Tibial artery (tissue), 4 donors: ENCODE measurements at regions not wholly inside any gene's neighbourhood (a gene's known extent, or its start where the extent isn't known, plus 50 kb on each side); places are given as distances from the start of the nearest gene placed in this dataset.

ENCODE experiments used
- DNase-seq, 2 donors: peaks; one replicate each; pipeline ENCODE4 v3.0.0-alpha.2; 2019
- H3K27ac ChIP-seq, 2 donors: fragments of 200-600 bp; sonication (generic) in 1 of 2; 1 replicate in 1 of 2; 2 replicates in 1 of 2; pipeline ENCODE4 v1.5.1; 2018 to 2019; ENCODE audit warnings: mild to moderate bottlenecking in 1 of 2
- H3K27me3 ChIP-seq, 2 donors: fragments of 200-600 bp; sonication (generic) in 1 of 2; one replicate each; pipeline versions ENCODE4 v1.5.1 to v1.6.0; 2016 to 2019
- H3K36me3 ChIP-seq, 3 donors: fragments of 200-600 bp; sonication (generic) in 2 of 3; one replicate each; pipeline ENCODE4 v1.5.1; 2016 to 2019; ENCODE audit warnings: mild to moderate bottlenecking in 2 of 3
- H3K4me1 ChIP-seq, 4 donors: fragments of 200-600 bp; sonication (generic) in 2 of 4; 1 replicate in 3 of 4; 2 replicates in 1 of 4; pipeline ENCODE4 v1.5.1; 2016 to 2019
- H3K4me3 ChIP-seq, 2 donors: fragments of 200-600 bp; sonication (generic) in 1 of 2; 1 replicate in 1 of 2; 2 replicates in 1 of 2; pipeline ENCODE4 v1.5.1; 2018 to 2019; ENCODE audit warnings: mild to moderate bottlenecking in 2 of 2
- H3K9me3 ChIP-seq, 3 donors: fragments of 200-600 bp; sonication (generic) in 1 of 3; one replicate each; pipeline ENCODE4 v1.5.1; 2016 to 2019
- intact Hi-C: fragments of 100-400 bp; cut with DNase I; formaldehyde crosslinking; loops from one replicate; pipeline ENCODE4 v1.15.0; 2023; ENCODE audit warnings: low total_unique reads
- TF ChIP-seq, protein P1 (sequence below), 2 experiments: fragments of 200-600 bp in 1 of 2; fragments of 450-650 bp in 1 of 2; IDR thresholded peaks; one replicate each; pipeline ENCODE4 v1.5.1; 2017 to 2019; ENCODE audit warnings: antibody characterized with exemption in 2 of 2, mild to moderate bottlenecking in 1 of 2, moderate library complexity in 1 of 2

DNA sequence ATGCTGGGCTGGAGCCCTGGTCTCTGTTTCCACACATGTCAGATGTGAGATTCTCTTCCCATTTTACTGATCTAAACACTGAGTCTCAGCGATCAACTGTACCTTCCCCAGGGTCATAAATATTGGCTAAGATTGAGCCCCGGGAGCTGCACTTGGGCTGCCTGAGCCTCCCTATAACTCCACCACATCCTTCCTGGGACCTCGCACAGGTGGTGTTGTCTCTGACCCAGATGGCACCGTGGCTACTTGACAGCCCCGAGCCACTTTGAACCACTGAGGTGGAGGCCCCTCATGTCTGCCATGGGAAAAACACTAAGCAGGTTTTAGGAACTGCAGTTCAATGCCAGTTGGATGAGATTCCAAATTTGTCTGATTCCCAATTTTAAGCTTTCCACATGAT, 586.5 kb downstream of the IRX1 start:
- no peaks in the 10 kb centered on the region for H3K36me3 ChIP-seq
- H3K4me1 ChIP-seq: no peaks in the 10 kb centered on the region
- no peak overlapping the region for H3K4me3 ChIP-seq
- intact Hi-C loops: no loop called here
- TF ChIP-seq, protein P1, sequence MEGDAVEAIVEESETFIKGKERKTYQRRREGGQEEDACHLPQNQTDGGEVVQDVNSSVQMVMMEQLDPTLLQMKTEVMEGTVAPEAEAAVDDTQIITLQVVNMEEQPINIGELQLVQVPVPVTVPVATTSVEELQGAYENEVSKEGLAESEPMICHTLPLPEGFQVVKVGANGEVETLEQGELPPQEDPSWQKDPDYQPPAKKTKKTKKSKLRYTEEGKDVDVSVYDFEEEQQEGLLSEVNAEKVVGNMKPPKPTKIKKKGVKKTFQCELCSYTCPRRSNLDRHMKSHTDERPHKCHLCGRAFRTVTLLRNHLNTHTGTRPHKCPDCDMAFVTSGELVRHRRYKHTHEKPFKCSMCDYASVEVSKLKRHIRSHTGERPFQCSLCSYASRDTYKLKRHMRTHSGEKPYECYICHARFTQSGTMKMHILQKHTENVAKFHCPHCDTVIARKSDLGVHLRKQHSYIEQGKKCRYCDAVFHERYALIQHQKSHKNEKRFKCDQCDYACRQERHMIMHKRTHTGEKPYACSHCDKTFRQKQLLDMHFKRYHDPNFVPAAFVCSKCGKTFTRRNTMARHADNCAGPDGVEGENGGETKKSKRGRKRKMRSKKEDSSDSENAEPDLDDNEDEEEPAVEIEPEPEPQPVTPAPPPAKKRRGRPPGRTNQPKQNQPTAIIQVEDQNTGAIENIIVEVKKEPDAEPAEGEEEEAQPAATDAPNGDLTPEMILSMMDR (IDR thresholded peaks at IDR 0.05): no peak
- no peaks in the 10 kb centered on the region for H3K27me3 ChIP-seq
- H3K27ac ChIP-seq: no peak overlapping the region
- no peak for DNase-seq
- H3K9me3 ChIP-seq: no peaks in the 10 kb centered on the region

DNA sequence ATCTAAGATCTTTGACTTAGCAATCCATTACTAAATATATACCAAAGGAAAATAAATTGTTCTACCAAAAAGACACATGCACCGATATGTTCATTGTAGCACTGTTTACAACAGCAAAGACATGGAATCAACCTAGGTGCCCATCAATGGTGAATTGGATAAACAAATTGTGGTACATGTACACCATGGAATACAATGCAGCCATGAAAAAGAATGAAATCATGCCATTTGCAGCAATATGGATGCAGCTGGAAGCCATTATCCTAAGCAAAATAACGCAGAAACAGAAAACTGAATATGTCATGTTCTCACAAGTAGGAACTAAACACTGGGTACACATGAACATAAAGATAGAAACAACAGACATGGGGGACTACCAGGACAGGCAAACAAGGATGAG, 589.5 kb downstream of the IRX1 start:
- Histone ChIP-seq H3K27ac (no peak overlapping the region), H3K27me3 (no peaks in the 10 kb centered on the region), H3K9me3 (no peaks in the 10 kb centered on the region), H3K4me1 (no peaks in the 10 kb centered on the region), H3K4me3 (no peak overlapping the region), H3K36me3 (no peaks in the 10 kb centered on the region)
- DNase-seq: no peak
- TF ChIP-seq, protein P1 (IDR thresholded peaks at IDR 0.05): no peak
- intact Hi-C loops: no loop called here

DNA sequence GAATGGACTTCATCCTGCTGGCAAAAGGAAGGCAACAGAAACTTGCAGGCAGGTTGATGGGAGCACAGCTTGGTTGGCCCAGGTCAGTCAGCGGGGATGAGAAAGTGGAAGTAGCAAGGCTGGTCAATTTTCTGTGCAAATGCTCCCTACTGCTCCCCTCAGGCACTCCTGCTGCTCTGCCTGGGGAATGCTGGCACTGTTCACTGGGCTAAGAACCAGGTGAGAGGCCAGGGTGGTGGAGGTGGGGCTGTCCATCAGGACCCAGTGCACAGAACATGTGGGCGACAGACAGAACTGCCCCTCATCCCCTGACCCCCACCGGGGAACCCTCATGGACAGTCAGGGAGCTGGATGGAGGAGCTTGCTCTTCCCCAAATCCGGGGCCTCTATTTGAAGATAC, 593.1 kb downstream of the IRX1 start:
- Histone ChIP-seq H3K4me1 (no peaks in the 10 kb centered on the region), H3K36me3 (no peaks in the 10 kb centered on the region), H3K4me3 (no peak overlapping the region), H3K27me3 (no peaks in the 10 kb centered on the region), H3K27ac (no peak overlapping the region), H3K9me3 (no peaks in the 10 kb centered on the region)
- no peak for DNase-seq
- intact Hi-C loops: no loop called here
- TF ChIP-seq, protein P1 (IDR thresholded peaks at IDR 0.05): no peak

DNA sequence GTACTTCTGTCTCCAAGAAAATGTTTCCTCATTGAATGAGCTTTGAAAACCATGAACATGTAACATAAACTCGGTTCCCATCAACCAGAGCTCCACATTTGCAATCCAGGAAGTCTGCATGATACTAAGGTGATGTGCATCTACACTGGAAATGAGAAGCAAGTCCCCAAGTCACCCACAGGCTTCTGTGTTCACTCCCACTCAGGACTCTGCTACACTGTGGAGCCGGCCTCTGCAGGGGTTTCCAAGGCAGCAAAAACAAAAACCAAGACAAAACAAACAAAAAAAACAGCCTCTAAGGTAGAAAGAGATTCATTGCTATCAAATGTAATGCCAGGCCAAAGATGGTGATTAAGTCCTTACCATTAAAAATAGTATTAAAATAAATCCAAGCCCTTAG, 593.7 kb downstream of the IRX1 start:
- TF ChIP-seq, protein P1 (IDR thresholded peaks at IDR 0.05): no peak
- no peaks in the 10 kb centered on the region for H3K36me3 ChIP-seq
- no peak overlapping the region for H3K27ac ChIP-seq
- H3K4me3 ChIP-seq: no peak overlapping the region
- no peaks in the 10 kb centered on the region for H3K9me3 ChIP-seq
- DNase-seq: no peak
- H3K27me3 ChIP-seq: no peaks in the 10 kb centered on the region
- no peaks in the 10 kb centered on the region for H3K4me1 ChIP-seq
- intact Hi-C loops: no loop called here

DNA sequence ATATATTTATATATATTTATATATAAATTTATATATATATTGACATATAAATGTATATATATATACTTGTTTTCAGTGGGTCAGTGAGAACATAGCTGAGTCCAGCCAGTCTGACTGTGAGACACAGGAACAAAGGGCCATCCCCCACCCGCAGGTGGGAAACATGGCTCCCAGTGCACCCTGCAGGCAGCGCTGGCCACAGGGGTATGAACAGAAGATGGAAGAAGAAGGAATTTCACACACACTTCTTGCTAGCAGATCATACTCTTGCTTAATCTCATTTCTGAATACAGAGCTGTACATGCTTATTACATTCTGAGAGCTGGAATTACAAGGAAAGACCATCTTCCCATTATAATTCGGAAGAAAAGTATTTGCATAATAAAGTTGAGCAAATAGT, 595.4 kb downstream of the IRX1 start:
- intact Hi-C loops: no loop called here

DNA sequence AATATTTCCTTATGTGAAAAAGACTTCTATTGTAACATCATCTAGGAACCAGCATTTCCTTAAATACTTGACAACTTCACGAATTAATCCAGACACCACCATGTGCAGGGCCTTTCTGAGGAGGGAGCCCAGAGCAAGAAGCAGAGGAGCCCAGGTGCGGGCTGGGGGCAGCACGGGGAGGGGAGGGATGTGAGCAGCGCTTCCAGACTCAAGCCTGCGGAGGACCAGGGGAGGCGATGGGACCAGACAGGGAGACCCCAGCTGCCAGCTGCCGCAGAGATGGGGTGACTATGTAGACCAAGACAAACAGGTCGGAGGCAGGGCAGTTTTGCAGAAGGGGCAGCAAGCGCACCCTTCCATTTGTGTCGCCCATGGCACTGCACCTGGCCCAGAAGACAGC, 596.1 kb downstream of the IRX1 start:
- no peak for DNase-seq
- no peak overlapping the region for H3K27ac ChIP-seq
- H3K27me3 ChIP-seq: no peaks in the 10 kb centered on the region
- H3K4me1 ChIP-seq: no peaks in the 10 kb centered on the region
- H3K9me3 ChIP-seq: no peaks in the 10 kb centered on the region
- no peak overlapping the region for H3K4me3 ChIP-seq
- no peaks in the 10 kb centered on the region for H3K36me3 ChIP-seq
- TF ChIP-seq, protein P1 (IDR thresholded peaks at IDR 0.05): no peak
- intact Hi-C loops: no loop called here

More for the DNA sequence above, 595.4 kb downstream of the IRX1 start:
- no peak overlapping the region for H3K4me3 ChIP-seq
- H3K27me3 ChIP-seq: no peaks in the 10 kb centered on the region
- no peak for DNase-seq
- no peaks in the 10 kb centered on the region for H3K9me3 ChIP-seq
- no peak overlapping the region for H3K27ac ChIP-seq
- no peaks in the 10 kb centered on the region for H3K4me1 ChIP-seq
- TF ChIP-seq, protein P1 (IDR thresholded peaks at IDR 0.05): no peak
- H3K36me3 ChIP-seq: no peaks in the 10 kb centered on the region
